IMR-90 (cell line): ENCODE measurements at regions not wholly inside any gene's neighbourhood (a gene's known extent, or its start where the extent isn't known, plus 50 kb on each side); places are given as distances from the start of the nearest gene placed in this dataset.

Experiments used
- ATAC-seq: fragments of 200-7000 bp; cut with Tn5 transposase; 2 replicates; pipeline ENCODE4 v1.9.1; 2020; ENCODE audit warnings: low read depth, mild to moderate bottlenecking, moderate library complexity
- BruUV-seq: library from RNA; stranded (reverse); fragments of 400-500 nt; replicated peaks from 2 replicates; lab custom pipeline; 2021; lab: Mats Ljungman, UMichigan
- CTCF ChIA-PET: fragments of 300-600 bp; formaldehyde crosslinking; extraction: SDS; loops from one replicate; lab custom pipeline; 2021; ENCODE audit warnings: antibody characterized with exemption; lab: Yijun Ruan, JAX
- POLR2A ChIA-PET: fragments of 300-600 bp; sonication (Branson Sonifier 250); formaldehyde crosslinking; loops from one replicate; lab custom pipeline; 2022; ENCODE audit warnings: antibody characterized with exemption; ENCODE audit not compliant: unreplicated experiment; lab: Charles Lee
- DNase-seq: peaks from one replicate; pipeline ENCODE4 v3.0.0; 2013
- H2AFZ ChIP-seq: replicated peaks from 2 replicates; pipeline ENCODE3; 2013; ENCODE audit warnings: low read length, mild to moderate bottlenecking; ENCODE audit not compliant: poor library complexity
- H2AK5ac ChIP-seq: 2 replicates; pipeline ENCODE4 v1.6.1; 2013; ENCODE audit warnings: low read depth, low read length, inconsistent platforms
- H2AK9ac ChIP-seq: replicated peaks from 2 replicates; pipeline ENCODE3; 2013; ENCODE audit warnings: mild to moderate bottlenecking, low read depth, low read length, moderate library complexity; ENCODE audit not compliant: poor library complexity
- H2BK120ac ChIP-seq: 2 replicates; pipeline ENCODE4 v1.6.1; 2013; ENCODE audit warnings: low read depth, low read length, inconsistent platforms
- H2BK15ac ChIP-seq: 3 replicates; pipeline ENCODE4 v1.6.1; 2013; ENCODE audit warnings: low read depth, low read length, inconsistent platforms
- H2BK20ac ChIP-seq: 2 replicates; pipeline ENCODE4 v1.6.1; 2013; ENCODE audit warnings: low read depth, mild to moderate bottlenecking, inconsistent platforms, low read length, moderate library complexity
- H2BK5ac ChIP-seq: 2 replicates; pipeline ENCODE4 v1.6.1; 2013; ENCODE audit warnings: mild to moderate bottlenecking, low read depth, low read length, inconsistent platforms; ENCODE audit not compliant: poor library complexity, severe bottlenecking
- H3K14ac ChIP-seq: replicated peaks from 2 replicates; pipeline ENCODE4 v1.6.1; 2013; ENCODE audit warnings: low read depth, low read length, inconsistent platforms
- H3K18ac ChIP-seq: 2 replicates; pipeline ENCODE4 v1.6.1; 2013; ENCODE audit warnings: low read depth, low read length, control low read depth
- H3K23ac ChIP-seq: 2 replicates; pipeline ENCODE4 v1.6.1; 2013; ENCODE audit warnings: low read depth, low read length, inconsistent platforms
- H3K27ac ChIP-seq: 2 replicates; pipeline ENCODE4 v1.5.1; 2013; ENCODE audit warnings: mild to moderate bottlenecking, control low read depth, low read length; ENCODE audit not compliant: insufficient read depth
- H3K27me3 ChIP-seq: 2 replicates; pipeline ENCODE4 v1.6.1; 2013; ENCODE audit warnings: low read length; ENCODE audit not compliant: control insufficient read depth, insufficient read depth
- H3K36me3 ChIP-seq: 2 replicates; pipeline ENCODE4 v1.6.1; 2013; ENCODE audit warnings: low read length, mixed read lengths; ENCODE audit not compliant: control insufficient read depth, insufficient read depth
- H3K4ac ChIP-seq: 2 replicates; pipeline ENCODE4 v1.6.1; 2013; ENCODE audit warnings: low read depth, low read length, inconsistent platforms
- H3K4me1 ChIP-seq: 2 replicates; pipeline ENCODE4 v1.6.1; 2013; ENCODE audit warnings: low read length, mixed read lengths; ENCODE audit not compliant: control insufficient read depth, insufficient read depth
- H3K4me2 ChIP-seq: 2 replicates; pipeline ENCODE4 v1.6.1; 2013; ENCODE audit warnings: low read depth, mild to moderate bottlenecking, control low read depth, low read length, moderate library complexity
- H3K4me3 ChIP-seq: 2 replicates; pipeline ENCODE4 v1.5.1; 2013; ENCODE audit warnings: low read depth, mild to moderate bottlenecking, control low read depth, low read length, moderate library complexity; ENCODE audit not compliant: insufficient read depth
- H3K56ac ChIP-seq: 2 replicates; pipeline ENCODE4 v1.6.1; 2013; ENCODE audit warnings: low read length, inconsistent platforms; ENCODE audit not compliant: insufficient read depth; ENCODE audit errors: extremely low read depth
- H3K79me1 ChIP-seq, 2 experiments: 2 replicates each; pipeline ENCODE4 v1.6.1; 2013; ENCODE audit warnings: low read length in 2 of 2, inconsistent platforms in 1 of 2, low read depth in 1 of 2
- H3K9ac ChIP-seq: 2 replicates; pipeline ENCODE4 v1.6.1; 2013; ENCODE audit warnings: low read depth, low read length, control low read depth
- H3K9me1 ChIP-seq: 2 replicates; pipeline ENCODE4 v1.6.1; 2013; ENCODE audit warnings: low read length, inconsistent platforms; ENCODE audit not compliant: insufficient read depth
- H3K9me3 ChIP-seq: 2 replicates; pipeline ENCODE4 v1.6.1; 2013; ENCODE audit warnings: low read length; ENCODE audit not compliant: control insufficient read depth, insufficient read depth
- H4K20me1 ChIP-seq: 2 replicates; pipeline ENCODE4 v1.6.1; 2013; ENCODE audit warnings: low read length, inconsistent platforms; ENCODE audit not compliant: insufficient read depth
- H4K5ac ChIP-seq: 2 replicates; pipeline ENCODE4 v1.6.1; 2013; ENCODE audit warnings: mild to moderate bottlenecking, low read depth, low read length, control low read depth
- H4K8ac ChIP-seq, 2 experiments: 2 replicates each; pipeline ENCODE4 v1.6.1; 2013; ENCODE audit warnings: low read depth in 2 of 2, low read length in 2 of 2, control low read depth in 1 of 2, inconsistent platforms in 1 of 2
- H4K91ac ChIP-seq: 2 replicates; pipeline ENCODE4 v1.6.1; 2013; ENCODE audit warnings: low read depth, low read length, inconsistent platforms; ENCODE audit not compliant: insufficient read depth
- CEBPB ChIP-seq: IDR thresholded peaks from 2 replicates; pipeline ENCODE4 v1.6.1; 2012; ENCODE audit warnings: low read depth, low read length, improper control_type of control experiment
- MAFK ChIP-seq: IDR thresholded peaks from 2 replicates; pipeline ENCODE4 v1.6.1; 2012; ENCODE audit warnings: low read depth, low read length, improper control_type of control experiment
- WGBS, 2 experiments: methylation state at CpG; one replicate each; pipeline versions ENCODE4 v1.1.5 to v1.1.7; 2013; ENCODE audit warnings: missing lambda C conversion rate in 2 of 2; ENCODE audit not compliant: insufficient read length in 1 of 2; ENCODE audit errors: extremely low coverage in 2 of 2; 5-methylcytosine and 5-hydroxymethylcytosine counted together
- dilution Hi-C: fragments of 300-500 bp; cut with HindIII; formaldehyde crosslinking; loops from one replicate; pipeline ENCODE4 v1.14.3; 2018; ENCODE audit warnings: low sequenced_read_pairs; ENCODE audit not compliant: unreplicated experiment
- in situ Hi-C: fragments of 300-500 bp; cut with MboI; formaldehyde crosslinking; loops from 3 replicates; pipeline ENCODE4 v1.14.3; 2019; ENCODE audit warnings: low sequenced_read_pairs, inconsistent platforms, mixed read lengths
- intact Hi-C: fragments of 100-400 bp; cut with micrococcal nuclease; formaldehyde crosslinking; loops from 2 replicates; pipeline ENCODE4 v1.10.0; 2022

DNA sequence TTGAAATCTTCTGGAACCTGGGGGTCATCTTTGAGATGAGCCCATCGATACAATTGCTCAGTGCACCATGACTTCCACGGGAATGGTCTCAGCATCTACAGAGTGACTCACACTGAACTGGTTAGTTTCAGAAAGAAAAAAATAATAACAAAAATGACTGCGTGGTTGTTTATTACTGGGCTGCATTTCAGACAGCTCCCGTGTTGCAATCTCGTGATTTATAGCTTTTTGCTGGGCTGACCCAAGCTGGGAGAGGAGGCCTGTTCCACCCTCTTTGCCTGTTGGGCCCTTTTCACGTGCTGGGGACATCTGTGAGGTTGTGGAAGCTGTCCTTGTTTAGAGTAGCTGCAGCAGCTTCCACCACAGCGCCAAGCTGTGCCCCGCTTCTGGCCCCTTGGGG is 225.5 kb downstream of the BMP7 start:
- Histone ChIP-seq H3K14ac (no peak overlapping the region), H3K27me3 (no peaks in the 10 kb centered on the region), H2AK5ac (no peak overlapping the region), H3K4me3 (no peak overlapping the region), H4K20me1 (no peaks in the 10 kb centered on the region), H4K91ac (no peak overlapping the region), H2AK9ac (no peak overlapping the region), H2AFZ (no peak overlapping the region), H3K27ac (no peak overlapping the region), H2BK5ac (no peak overlapping the region), H3K4me2 (no peak overlapping the region), H4K5ac (no peak overlapping the region), H3K4me1 (no peaks in the 10 kb centered on the region), H3K23ac (no peak overlapping the region), H2BK120ac (no peak overlapping the region), H2BK20ac (no peak overlapping the region), H3K56ac (no peak overlapping the region), H3K9me3 (no peaks in the 10 kb centered on the region), H4K8ac (no peak overlapping the region), H2BK15ac (no peak overlapping the region), H3K9me1 (no peaks in the 10 kb centered on the region), H3K36me3 (no peaks in the 10 kb centered on the region), H3K4ac (no peak overlapping the region), H3K18ac (no peak overlapping the region), H3K9ac (no peak overlapping the region), H3K79me1 (no peaks in the 10 kb centered on the region)
- DNase-seq: peak; percentile 4
- ChIA-PET CTCF (no interaction called here), POLR2A (no interaction called here)
- 10% methylated on average over 2 of the region's 8 CpGs; no CpG with 5 or more reads in 1 of the 2 experiments for WGBS, 2 experiments
- in situ Hi-C loops: no loop called here
- dilution Hi-C loops: no loop called here
- TF ChIP-seq CEBPB: peak; percentile 40; the same call in 1 of the 2 replicates
- TF ChIP-seq MAFK: no peak
- BruUV-seq: no TSS peak
- no peak; the same call in 1 of the 2 replicates for ATAC-seq
- intact Hi-C loops: no loop called here
